ENCODE measurements at regions not wholly inside any gene's neighbourhood (a gene's known extent, or its start where the extent isn't known, plus 50 kb on each side); places are given as distances from the start of the nearest gene placed in this dataset.
A peak's percentile ranks its signal among the peaks of the same experiment; 100 is the strongest.
"Not testable (repeated sequence)": the region's sequence is repeated elsewhere in the genome, so short reads cannot be mapped to it uniquely, and the experiment has no call there.

DNA sequence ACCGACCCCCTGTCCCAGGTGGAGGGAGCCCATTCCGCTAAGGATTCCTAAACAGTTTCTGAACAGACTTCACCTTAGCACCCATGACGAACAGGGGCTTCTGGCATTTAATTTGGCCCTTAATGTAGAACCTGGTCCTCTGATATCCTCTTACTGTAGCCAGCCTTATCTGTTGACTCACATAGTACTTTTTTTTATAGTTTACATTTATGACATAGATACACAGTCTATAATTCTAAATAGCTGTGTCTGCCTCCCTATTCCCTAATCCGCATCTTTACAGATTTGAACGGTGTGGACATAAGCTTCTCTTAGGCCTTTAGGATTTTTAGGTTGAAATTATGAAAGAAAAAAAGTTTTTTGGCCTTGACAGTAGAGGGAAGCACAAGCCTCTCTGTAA is 104.9 kb downstream of the TBC1D26 start:
- H3K27ac Mint-ChIP-seq; DNase-seq (ENCODE audit: extremely low spot score, unreplicated experiment); H3K9me3 Mint-ChIP-seq; H3K4me3 Mint-ChIP-seq; H3K36me3 Mint-ChIP-seq; H3K27me3 Mint-ChIP-seq; H3K4me1 Mint-ChIP-seq (ENCODE audit: unreplicated experiment): not testable (repeated sequence)

DNA sequence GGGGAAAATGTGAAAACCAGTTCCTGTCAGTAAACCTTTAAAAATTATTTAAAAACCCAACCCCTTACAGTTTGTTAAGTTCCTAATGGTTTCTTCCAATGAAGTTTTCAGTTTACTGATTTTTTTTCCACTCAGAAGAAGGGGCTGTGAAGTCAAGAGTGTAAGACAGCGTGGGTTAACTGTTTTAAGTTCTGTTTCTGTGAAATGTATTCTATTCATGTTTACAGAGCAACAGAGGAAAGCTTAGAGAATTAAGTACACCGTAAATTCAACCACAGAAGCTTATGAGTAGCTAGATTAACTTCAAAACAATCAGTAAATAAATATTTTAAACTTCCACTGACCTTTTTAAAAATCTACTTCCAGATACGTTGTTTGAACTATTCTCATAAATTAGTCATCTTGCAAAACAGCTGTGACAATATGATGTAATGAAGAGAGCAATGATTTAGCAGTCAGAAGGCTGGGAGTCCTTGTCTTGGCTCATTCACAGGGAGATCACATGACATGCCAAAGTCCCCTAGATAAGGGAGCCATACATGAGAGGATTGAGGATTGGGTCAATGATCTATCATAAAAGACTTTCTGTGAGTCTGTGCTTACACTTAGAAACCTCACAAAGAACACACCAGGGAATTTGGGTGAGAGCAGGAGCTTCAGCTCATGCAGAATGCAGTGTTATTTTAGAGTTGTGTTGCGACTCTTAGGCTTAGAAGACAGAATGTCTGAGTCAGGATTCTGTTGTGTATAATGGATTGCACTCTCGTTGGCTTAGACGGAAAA is 97.3 kb upstream of the ADORA2B start:
- H3K27me3 Mint-ChIP-seq; H3K4me1 Mint-ChIP-seq (ENCODE audit: unreplicated experiment); H3K27ac Mint-ChIP-seq; DNase-seq (ENCODE audit: extremely low spot score, unreplicated experiment); H3K9me3 Mint-ChIP-seq; H3K4me3 Mint-ChIP-seq; H3K36me3 Mint-ChIP-seq: not testable (repeated sequence)

DNA sequence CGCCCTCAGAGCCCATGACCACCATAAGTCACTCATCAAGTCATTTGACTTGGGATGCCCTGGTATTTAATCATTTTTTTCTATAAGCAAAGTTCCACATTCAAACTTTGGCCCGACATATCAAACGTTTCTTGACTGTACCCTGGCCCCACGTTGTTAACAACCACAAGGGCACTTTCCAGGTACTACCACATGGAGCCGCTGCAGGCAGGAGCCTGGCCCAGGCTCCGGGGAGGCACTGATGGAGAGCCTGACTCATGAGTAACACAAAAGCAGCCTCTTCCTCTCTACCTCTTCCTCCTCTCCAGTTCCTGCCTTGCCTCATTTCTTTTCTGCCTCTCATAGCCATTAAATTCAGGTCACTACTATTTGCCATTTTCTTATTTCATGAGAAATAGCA is 95.9 kb upstream of the ADORA2B start:
- TF ChIP-seq, protein P1, sequence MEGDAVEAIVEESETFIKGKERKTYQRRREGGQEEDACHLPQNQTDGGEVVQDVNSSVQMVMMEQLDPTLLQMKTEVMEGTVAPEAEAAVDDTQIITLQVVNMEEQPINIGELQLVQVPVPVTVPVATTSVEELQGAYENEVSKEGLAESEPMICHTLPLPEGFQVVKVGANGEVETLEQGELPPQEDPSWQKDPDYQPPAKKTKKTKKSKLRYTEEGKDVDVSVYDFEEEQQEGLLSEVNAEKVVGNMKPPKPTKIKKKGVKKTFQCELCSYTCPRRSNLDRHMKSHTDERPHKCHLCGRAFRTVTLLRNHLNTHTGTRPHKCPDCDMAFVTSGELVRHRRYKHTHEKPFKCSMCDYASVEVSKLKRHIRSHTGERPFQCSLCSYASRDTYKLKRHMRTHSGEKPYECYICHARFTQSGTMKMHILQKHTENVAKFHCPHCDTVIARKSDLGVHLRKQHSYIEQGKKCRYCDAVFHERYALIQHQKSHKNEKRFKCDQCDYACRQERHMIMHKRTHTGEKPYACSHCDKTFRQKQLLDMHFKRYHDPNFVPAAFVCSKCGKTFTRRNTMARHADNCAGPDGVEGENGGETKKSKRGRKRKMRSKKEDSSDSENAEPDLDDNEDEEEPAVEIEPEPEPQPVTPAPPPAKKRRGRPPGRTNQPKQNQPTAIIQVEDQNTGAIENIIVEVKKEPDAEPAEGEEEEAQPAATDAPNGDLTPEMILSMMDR (conservative IDR thresholded peaks at IDR 0.05), result peak; percentile 55
- DNase-seq (ENCODE audit: extremely low spot score, unreplicated experiment); H3K4me1 Mint-ChIP-seq (ENCODE audit: unreplicated experiment); H3K4me3 Mint-ChIP-seq; H3K36me3 Mint-ChIP-seq; H3K27me3 Mint-ChIP-seq; H3K9me3 Mint-ChIP-seq; H3K27ac Mint-ChIP-seq: not testable (repeated sequence)

DNA sequence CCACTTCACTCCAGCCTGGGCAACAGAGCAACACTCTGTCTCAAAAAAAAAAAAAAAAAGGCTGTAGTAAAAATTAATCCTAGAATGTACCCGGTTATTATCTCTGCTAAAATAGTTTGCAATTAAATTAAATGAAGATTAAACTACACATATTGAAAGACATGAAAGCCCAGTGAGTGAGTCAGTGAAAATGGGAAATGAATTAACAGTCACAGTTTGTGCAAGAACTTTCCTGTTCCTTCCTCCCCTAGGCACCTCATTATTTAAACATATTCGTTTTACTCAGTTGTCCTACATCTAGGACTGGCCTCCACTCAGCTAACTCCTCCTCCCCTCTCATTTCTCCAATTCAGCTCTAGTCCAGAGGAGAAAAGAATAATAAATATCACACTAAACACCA is 94.9 kb upstream of the ADORA2B start:
- H3K9me3 Mint-ChIP-seq; DNase-seq (ENCODE audit: extremely low spot score, unreplicated experiment); H3K4me3 Mint-ChIP-seq; H3K4me1 Mint-ChIP-seq (ENCODE audit: unreplicated experiment); H3K36me3 Mint-ChIP-seq; H3K27ac Mint-ChIP-seq; H3K27me3 Mint-ChIP-seq: not testable (repeated sequence)

DNA sequence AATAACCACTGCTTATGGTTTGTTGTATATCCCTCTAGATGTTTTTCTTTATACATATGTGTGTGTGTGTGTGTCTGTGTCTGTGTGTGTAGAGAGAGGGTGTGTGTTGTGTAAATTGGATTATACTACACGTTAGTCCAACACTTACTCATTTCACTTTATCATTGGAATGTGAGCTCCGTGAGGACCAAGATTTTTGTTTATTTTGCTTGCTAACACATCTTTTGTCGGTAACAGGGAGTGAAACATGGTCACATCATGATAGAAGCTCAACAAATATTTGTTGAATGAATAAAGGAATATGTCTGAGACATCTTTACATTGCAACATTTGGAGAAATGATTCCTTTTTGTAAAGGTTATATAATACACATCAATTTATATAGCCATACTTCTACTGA is 94.2 kb upstream of the ADORA2B start:
- not testable (repeated sequence) for H3K36me3 Mint-ChIP-seq; H3K4me1 Mint-ChIP-seq (ENCODE audit: unreplicated experiment); DNase-seq (ENCODE audit: extremely low spot score, unreplicated experiment); H3K27ac Mint-ChIP-seq; H3K9me3 Mint-ChIP-seq; H3K27me3 Mint-ChIP-seq; H3K4me3 Mint-ChIP-seq

DNA sequence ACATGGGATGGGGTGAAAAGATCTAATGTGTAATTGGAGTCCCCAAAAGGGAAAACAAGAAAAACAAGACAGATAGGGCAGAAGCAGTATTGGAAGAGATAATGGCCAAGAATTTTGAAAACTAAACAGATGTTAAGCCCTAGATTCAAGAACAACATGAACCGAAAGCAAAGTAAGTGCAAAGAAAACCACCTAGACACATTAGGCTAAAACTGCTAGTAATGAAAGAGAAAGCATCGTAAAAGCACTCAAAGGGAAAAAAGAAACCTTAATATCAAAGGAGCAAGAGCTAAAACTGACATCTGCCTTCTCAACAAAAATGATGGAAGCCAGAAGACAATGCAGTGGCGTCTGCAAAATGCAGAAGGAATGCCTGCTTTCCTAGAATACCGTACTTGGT is 92.1 kb upstream of the ADORA2B start:
- not testable (repeated sequence) for H3K4me1 Mint-ChIP-seq (ENCODE audit: unreplicated experiment); H3K9me3 Mint-ChIP-seq; H3K36me3 Mint-ChIP-seq

DNA sequence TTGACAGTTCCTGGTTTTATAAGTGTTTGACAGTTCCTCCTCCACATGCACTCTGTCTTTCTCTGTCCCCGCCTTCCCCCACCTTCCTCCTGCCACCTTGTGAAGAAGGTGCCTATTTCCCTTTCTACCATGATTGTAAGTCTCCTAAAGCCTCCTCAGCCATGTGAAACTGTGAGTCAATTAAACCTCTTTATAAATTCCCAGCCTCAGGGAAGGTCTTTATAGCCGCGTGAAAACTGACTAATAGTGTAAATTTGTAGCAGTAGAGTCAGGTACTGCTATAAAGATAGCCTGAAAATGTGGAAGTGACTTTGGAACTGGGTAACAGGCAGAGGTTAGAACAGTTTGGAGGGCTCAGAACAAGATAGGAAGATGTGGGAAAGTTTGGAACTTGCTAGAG is 88.7 kb upstream of the ADORA2B start:
- not testable (repeated sequence) for H3K27me3 Mint-ChIP-seq; H3K27ac Mint-ChIP-seq; H3K9me3 Mint-ChIP-seq; H3K4me3 Mint-ChIP-seq; H3K4me1 Mint-ChIP-seq (ENCODE audit: unreplicated experiment); DNase-seq (ENCODE audit: extremely low spot score, unreplicated experiment); H3K36me3 Mint-ChIP-seq

More for the DNA sequence above, 92.1 kb upstream of the ADORA2B start:
- not testable (repeated sequence) for DNase-seq (ENCODE audit: extremely low spot score, unreplicated experiment); H3K27me3 Mint-ChIP-seq; H3K4me3 Mint-ChIP-seq; H3K27ac Mint-ChIP-seq

DNA sequence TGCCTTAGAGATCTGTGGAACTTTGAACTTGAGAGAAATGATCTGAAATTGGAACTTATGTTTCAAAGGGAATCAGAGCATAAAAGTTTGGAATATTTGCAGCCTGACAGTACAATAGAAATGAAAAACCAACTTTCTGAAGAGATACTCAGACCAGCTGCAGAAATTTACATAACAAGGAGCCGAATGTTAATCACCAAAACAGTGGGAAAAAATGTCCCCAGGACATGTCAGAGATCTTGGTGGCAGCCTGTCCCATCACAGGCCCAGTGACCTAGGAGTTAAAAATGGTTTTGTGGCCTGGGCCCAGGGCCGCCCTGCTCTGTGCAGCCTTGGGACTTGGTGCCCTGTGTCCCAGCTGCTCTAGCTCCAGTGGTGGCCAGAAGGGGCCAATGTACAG is 88.2 kb upstream of the ADORA2B start:
- H3K4me1 Mint-ChIP-seq (ENCODE audit: unreplicated experiment); H3K9me3 Mint-ChIP-seq; DNase-seq (ENCODE audit: extremely low spot score, unreplicated experiment); H3K36me3 Mint-ChIP-seq; H3K27me3 Mint-ChIP-seq; H3K27ac Mint-ChIP-seq; H3K4me3 Mint-ChIP-seq: not testable (repeated sequence)

DNA sequence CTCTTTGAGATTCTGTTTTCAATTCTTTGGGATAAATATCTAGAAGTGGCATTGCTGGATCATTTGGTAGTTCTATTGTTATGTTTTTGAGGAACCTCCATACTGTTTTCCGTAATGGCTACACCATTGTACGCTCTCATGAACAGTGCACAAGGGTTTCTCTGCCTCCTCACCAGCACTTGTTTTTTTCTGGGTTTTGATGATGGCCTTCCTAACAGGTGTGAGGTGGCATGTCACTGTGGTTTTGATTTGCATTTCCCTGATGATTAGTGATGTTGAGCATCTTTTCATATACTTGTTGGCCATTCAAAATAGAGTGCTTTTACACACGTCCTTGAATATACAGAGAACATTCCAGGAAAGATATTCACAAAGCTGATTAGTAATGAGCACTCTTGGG is 86.8 kb upstream of the ADORA2B start:
- not testable (repeated sequence) for H3K9me3 Mint-ChIP-seq; DNase-seq (ENCODE audit: extremely low spot score, unreplicated experiment); H3K27me3 Mint-ChIP-seq; H3K4me1 Mint-ChIP-seq (ENCODE audit: unreplicated experiment); H3K4me3 Mint-ChIP-seq; H3K36me3 Mint-ChIP-seq; H3K27ac Mint-ChIP-seq

DNA sequence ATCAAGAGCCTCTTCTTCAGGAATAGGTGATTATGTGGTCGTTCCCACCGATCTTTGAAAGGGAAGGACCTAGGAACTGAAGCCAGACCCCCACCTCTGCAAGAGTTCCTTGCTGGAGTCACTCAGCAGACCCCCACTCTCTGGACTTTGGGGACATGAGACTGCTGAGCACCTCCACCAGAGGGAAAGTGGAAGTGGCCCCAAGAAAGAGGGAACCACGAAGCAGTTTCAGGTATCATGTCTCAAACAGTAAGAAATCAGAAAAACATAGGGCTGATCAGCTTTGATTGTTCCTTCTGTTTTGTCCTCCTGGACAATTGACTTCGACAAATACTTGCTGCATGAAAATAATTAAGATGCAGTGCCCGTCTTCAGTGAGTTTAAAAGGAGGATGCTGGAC is 84.2 kb upstream of the ADORA2B start:
- H3K9me3 Mint-ChIP-seq; DNase-seq (ENCODE audit: extremely low spot score, unreplicated experiment); H3K4me1 Mint-ChIP-seq (ENCODE audit: unreplicated experiment); H3K36me3 Mint-ChIP-seq; H3K27ac Mint-ChIP-seq; H3K4me3 Mint-ChIP-seq; H3K27me3 Mint-ChIP-seq: not testable (repeated sequence)

DNA sequence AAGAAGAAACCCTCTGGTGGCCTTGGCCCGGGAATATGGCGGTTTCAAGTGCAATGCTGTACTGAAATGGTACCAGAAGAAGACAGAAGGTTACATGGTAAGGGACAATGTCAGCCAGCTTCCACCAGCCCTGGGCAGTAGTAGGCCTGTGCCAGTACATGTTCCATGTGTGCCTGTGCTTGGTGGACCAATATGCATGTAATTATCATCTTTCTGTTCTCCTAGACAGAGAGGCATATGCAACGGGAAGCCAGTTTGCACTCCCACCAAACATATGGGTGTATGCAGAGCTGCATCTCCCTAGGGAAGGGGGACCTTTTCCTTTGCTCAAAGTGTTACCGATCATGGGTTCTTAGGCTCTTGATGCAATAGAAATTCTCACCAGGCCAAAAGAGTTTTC is 80.9 kb upstream of the ADORA2B start:
- H3K36me3 Mint-ChIP-seq, H3K27ac Mint-ChIP-seq: not testable (repeated sequence)

DNA sequence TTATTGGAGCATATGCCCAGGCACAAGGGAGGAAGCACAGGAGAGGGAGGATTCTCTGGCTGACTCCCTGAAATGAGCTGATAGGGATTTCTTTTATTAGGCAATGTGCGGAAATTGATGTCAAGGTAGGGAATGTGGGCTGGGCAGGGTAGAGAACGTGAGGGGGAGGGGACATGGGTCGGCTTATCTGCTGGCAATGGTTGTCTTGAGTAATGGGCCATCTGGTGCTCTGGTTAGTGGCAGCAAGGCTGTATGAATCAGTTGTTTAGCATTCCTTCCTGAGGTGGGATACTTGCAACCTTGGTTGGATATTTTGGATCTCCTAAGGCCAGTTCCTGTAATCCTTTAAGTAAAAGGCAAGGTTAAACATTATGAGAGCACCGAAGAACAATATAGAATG is 80.5 kb upstream of the ADORA2B start:
- not testable (repeated sequence) for DNase-seq (ENCODE audit: extremely low spot score, unreplicated experiment); H3K36me3 Mint-ChIP-seq; H3K4me3 Mint-ChIP-seq; H3K27ac Mint-ChIP-seq; H3K9me3 Mint-ChIP-seq; H3K27me3 Mint-ChIP-seq; H3K4me1 Mint-ChIP-seq (ENCODE audit: unreplicated experiment)

More for the DNA sequence above, 80.9 kb upstream of the ADORA2B start:
- not testable (repeated sequence) for DNase-seq (ENCODE audit: extremely low spot score, unreplicated experiment); H3K4me1 Mint-ChIP-seq (ENCODE audit: unreplicated experiment); H3K4me3 Mint-ChIP-seq; H3K9me3 Mint-ChIP-seq; H3K27me3 Mint-ChIP-seq

DNA sequence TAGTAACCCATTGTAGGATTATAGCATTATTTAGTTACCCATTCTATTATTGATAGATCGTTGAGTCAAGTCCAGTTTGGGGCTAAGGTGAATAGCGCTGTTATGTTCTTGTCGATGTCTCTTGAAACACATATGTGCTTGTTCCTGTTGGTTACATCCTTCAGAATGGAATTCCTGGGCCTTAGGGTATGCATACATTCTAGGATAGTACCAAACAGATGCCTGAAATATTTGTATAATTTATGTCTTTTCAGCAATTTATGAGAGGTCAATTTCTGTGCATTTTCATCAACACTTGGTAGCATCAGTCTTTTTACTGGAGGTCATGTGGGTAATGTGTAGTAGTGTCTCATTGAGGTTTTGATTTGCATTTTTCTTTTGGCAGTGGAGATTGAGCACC is 78.9 kb upstream of the ADORA2B start:
- H3K27ac Mint-ChIP-seq; H3K27me3 Mint-ChIP-seq; H3K9me3 Mint-ChIP-seq; H3K4me3 Mint-ChIP-seq; DNase-seq (ENCODE audit: extremely low spot score, unreplicated experiment); H3K4me1 Mint-ChIP-seq (ENCODE audit: unreplicated experiment); H3K36me3 Mint-ChIP-seq: not testable (repeated sequence)

DNA sequence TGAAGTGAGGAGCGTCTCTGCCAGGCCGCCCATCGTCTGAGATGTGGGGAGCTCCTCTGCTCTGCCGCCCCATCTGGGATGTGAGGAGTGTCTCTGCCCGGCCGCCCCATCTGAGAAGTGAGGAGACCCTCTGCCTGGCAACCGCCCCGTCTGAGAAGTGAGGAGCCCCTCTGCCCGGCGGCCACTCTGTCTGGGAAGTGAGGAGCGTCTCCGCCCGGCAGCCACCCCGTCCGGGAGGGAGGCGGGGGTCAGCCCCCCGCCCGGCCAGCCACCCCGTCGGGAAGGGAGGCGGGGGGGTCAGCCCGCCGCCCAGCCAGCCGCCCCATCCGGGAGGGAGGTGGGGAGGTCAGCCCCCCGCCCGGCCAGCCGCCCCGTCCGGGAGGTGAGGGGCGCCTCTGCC is 77.6 kb upstream of the ADORA2B start:
- not testable (repeated sequence) for H3K4me1 Mint-ChIP-seq (ENCODE audit: unreplicated experiment); H3K36me3 Mint-ChIP-seq; H3K9me3 Mint-ChIP-seq; H3K27me3 Mint-ChIP-seq; H3K27ac Mint-ChIP-seq; H3K4me3 Mint-ChIP-seq; DNase-seq (ENCODE audit: extremely low spot score, unreplicated experiment)

Measured in type B pancreatic cell (in vitro differentiated cells).